Erythroblast (primary cell): ENCODE measurements at regions not wholly inside any gene's neighbourhood (a gene's known extent, or its start where the extent isn't known, plus 50 kb on each side); places are given as distances from the start of the nearest gene placed in this dataset.

Source experiments
- GATA1 ChIP-seq: IDR thresholded peaks from 2 replicates; pipeline ENCODE4 v1.6.1; 2011; ENCODE audit warnings: low read depth, mild to moderate bottlenecking, control low read depth, low read length, moderate library complexity
- POLR2A ChIP-seq: IDR thresholded peaks from 2 replicates; pipeline ENCODE4 v1.6.1; 2011; ENCODE audit warnings: mild to moderate bottlenecking, low read length

DNA sequence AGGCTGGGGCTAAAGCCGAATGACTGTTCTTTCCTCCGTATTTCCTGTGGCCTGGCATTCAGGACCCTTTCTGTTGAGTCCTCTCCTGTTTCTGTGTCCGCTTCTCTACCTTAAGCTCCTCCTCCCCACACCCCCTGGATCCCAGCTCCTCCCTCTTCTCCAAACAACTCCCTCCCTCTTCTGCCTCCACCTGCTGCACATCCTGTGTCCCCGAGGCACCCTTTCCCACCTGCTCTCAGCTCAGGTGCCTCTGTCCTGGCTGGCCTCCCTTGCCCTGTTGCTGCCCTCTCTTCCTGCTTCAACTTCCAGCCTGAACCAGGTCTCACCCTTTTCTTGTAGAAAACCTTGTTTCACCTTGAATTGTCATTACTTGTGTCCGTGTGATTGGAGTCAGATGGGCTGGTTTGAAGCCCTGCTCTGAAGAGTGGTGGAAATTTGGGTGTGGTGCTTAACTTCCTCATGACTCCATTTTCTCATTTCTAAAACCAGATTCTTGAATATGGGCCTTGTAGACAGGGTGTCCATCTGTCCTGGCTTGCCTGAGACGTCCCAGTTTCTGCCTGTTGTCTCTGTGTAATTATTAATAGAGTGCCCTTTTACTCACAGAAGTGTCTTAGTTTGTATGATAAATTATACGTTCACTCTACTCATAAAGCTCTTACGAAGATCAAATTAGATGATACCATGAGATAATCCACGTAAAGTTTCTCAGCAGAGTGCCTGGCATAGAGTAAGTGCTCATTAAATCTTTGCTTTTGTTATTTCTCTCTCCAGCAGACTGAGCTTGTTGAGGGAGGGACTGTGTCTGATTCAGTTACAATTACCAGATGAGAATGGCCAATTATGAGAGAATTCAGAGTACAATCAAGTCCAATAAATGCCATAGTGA, 58.9 kb upstream of the TRABD2B start:
- TF ChIP-seq POLR2A, result no peak
- no peak for TF ChIP-seq GATA1
